MM.1S (cell line): ENCODE measurements at regions not wholly inside any gene's neighbourhood (a gene's known extent, or its start where the extent isn't known, plus 50 kb on each side); places are given as distances from the start of the nearest gene placed in this dataset.

Experiments
- DNase-seq: peaks from one replicate; pipeline ENCODE4 v3.0.0-alpha.2; 2015
- H2AFZ ChIP-seq: fragments of 300-600 bp; sonication (generic); 2 replicates; pipeline ENCODE4 v1.6.0; 2016; ENCODE audit warnings: antibody characterized with exemption, low read length
- H3F3A ChIP-seq: fragments of 300-600 bp; sonication (generic); 2 replicates; pipeline ENCODE4 v1.6.1; 2016; ENCODE audit warnings: mild to moderate bottlenecking, antibody characterized with exemption, low read length, moderate library complexity, mixed read lengths; ENCODE audit not compliant: insufficient read depth
- H3K27ac ChIP-seq: fragments of 300-600 bp; sonication (generic); 2 replicates; pipeline ENCODE4 v1.5.1; 2016; ENCODE audit warnings: mild to moderate bottlenecking, low read length
- H3K27me3 ChIP-seq: fragments of 300-600 bp; sonication (generic); replicated peaks from 2 replicates; pipeline ENCODE4 v1.6.0; 2016; ENCODE audit warnings: low read length; ENCODE audit not compliant: insufficient read depth
- H3K36me3 ChIP-seq: fragments of 300-600 bp; sonication (generic); replicated peaks from 2 replicates; pipeline ENCODE4 v1.6.1; 2016; ENCODE audit warnings: mild to moderate bottlenecking, low read length, mixed read lengths; ENCODE audit not compliant: insufficient read depth
- H3K4me1 ChIP-seq: fragments of 300-600 bp; sonication (generic); 2 replicates; pipeline ENCODE4 v1.6.1; 2016; ENCODE audit warnings: low read length, mixed read lengths
- H3K4me2 ChIP-seq: fragments of 300-600 bp; sonication (generic); 2 replicates; pipeline ENCODE4 v1.6.0; 2016; ENCODE audit warnings: low read depth, low read length
- H3K4me3 ChIP-seq: fragments of 300-600 bp; sonication (generic); 2 replicates; pipeline ENCODE4 v1.5.1; 2016; ENCODE audit warnings: low read length, mixed read lengths
- H3K79me2 ChIP-seq: fragments of 300-600 bp; sonication (generic); 2 replicates; pipeline ENCODE4 v1.6.1; 2016; ENCODE audit warnings: mixed run types, low read length, mixed read lengths
- H3K9ac ChIP-seq: fragments of 300-600 bp; sonication (generic); 2 replicates; pipeline ENCODE4 v1.6.1; 2016; ENCODE audit warnings: low read length, mixed read lengths
- H3K9me2 ChIP-seq: fragments of 300-600 bp; sonication (generic); replicated peaks from 2 replicates; pipeline ENCODE4 v1.6.1; 2016; ENCODE audit warnings: mild to moderate bottlenecking, low read length, mixed read lengths; ENCODE audit not compliant: insufficient read depth
- H3K9me3 ChIP-seq: fragments of 300-600 bp; sonication (generic); replicated peaks from 2 replicates; pipeline ENCODE4 v1.6.1; 2016; ENCODE audit warnings: mild to moderate bottlenecking, low read length, mixed read lengths; ENCODE audit not compliant: insufficient read depth
- H4K20me1 ChIP-seq: fragments of 300-600 bp; sonication (generic); 2 replicates; pipeline ENCODE4 v1.6.1; 2016; ENCODE audit warnings: mild to moderate bottlenecking, low read length, moderate library complexity, mixed read lengths; ENCODE audit not compliant: insufficient read depth
- CTCF ChIP-seq: fragments of 300-600 bp; sonication (generic); IDR thresholded peaks from 2 replicates; pipeline ENCODE4 v1.5.1; 2016; ENCODE audit warnings: antibody characterized with exemption, low read length, mixed read lengths
- EZH2 ChIP-seq: fragments of 300-600 bp; sonication (generic); optimal IDR thresholded peaks from 2 replicates; pipeline ENCODE3; 2017; ENCODE audit warnings: low read depth, mild to moderate bottlenecking, antibody characterized with exemption, low read length, mixed read lengths
- EZH2phosphoT487 ChIP-seq: fragments of 300-600 bp; sonication (generic); IDR thresholded peaks from 2 replicates; pipeline ENCODE4 v1.6.1; 2018; ENCODE audit warnings: antibody characterized with exemption, low read length

DNA sequence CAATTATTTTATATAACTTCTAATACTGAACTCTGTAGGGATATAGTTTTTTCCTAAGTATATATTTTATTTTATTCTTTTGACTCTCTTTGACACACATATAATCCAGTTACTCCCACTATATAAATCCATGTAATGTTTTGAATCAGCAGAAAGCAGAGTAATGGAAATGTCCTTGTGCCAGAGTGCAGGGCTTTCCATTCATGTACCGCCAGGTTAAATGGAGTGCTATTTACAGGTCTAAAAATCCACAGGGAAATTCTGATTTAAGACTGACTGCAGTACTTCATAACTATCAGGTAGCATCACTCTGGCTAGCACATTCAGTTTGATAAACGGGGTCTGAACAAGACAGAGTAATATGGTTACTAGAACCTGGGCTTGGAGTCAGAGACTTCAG, 626.8 kb downstream of the COL12A1 start:
- Histone ChIP-seq H3K27ac (no peak overlapping the region), H3K9me2 (no peaks in the 10 kb centered on the region), H3K4me2 (no peak overlapping the region), H3K4me3 (no peak overlapping the region), H3K79me2 (no peaks in the 10 kb centered on the region), H4K20me1 (no peaks in the 10 kb centered on the region), H3K27me3 (no peaks in the 10 kb centered on the region), H3K9ac (no peak overlapping the region), H3K9me3 (no peaks in the 10 kb centered on the region), H3K4me1 (no peaks in the 10 kb centered on the region), H3F3A (no peaks in the 10 kb centered on the region), H2AFZ (no peak overlapping the region), H3K36me3 (no peaks in the 10 kb centered on the region)
- DNase-seq = no peak
- TF ChIP-seq EZH2 (no peak), EZH2phosphoT487 (no peak), CTCF (no peak)

GRCh38 chr6:74578339-74578738, 627.5 kb downstream of the COL12A1 start:
- Histone ChIP-seq H3F3A (no peaks in the 10 kb centered on the region), H3K4me1 (no peaks in the 10 kb centered on the region), H3K4me3 (no peak overlapping the region), H3K4me2 (no peak overlapping the region), H3K36me3 (no peaks in the 10 kb centered on the region), H2AFZ (no peak overlapping the region), H3K27ac (no peak overlapping the region), H3K9me2 (no peaks in the 10 kb centered on the region), H3K79me2 (no peaks in the 10 kb centered on the region), H3K9me3 (no peaks in the 10 kb centered on the region), H3K9ac (no peak overlapping the region), H4K20me1 (no peaks in the 10 kb centered on the region), H3K27me3 (no peaks in the 10 kb centered on the region)
- no peak for DNase-seq
- TF ChIP-seq CTCF = no peak
- no peak for TF ChIP-seq EZH2
- TF ChIP-seq EZH2phosphoT487 = no peak

DNA sequence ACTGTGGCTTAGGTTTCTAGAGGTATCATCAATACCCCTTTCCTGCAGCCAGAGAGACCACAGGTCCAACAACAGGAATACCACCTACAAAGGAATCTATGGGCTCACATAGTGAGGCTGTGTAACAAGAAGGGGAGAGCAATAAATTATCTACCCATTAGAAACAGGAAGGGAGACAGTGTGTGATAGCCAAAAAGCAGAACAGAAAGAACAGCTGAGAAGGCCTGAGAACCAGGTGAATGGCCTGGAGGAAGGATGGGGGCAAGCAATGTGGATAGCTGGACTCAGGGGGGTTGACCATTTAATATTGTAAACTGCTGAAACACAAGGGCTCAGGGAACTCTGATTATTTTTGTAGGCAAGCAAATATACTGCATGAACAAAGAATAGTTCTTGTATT, 628.2 kb downstream of the COL12A1 start:
- no peaks in the 10 kb centered on the region for H3K4me1 ChIP-seq
- no peak overlapping the region for H2AFZ ChIP-seq
- H3K9me3 ChIP-seq = no peaks in the 10 kb centered on the region
- no peaks in the 10 kb centered on the region for H3K36me3 ChIP-seq
- H3K27me3 ChIP-seq = no peaks in the 10 kb centered on the region
- no peak for TF ChIP-seq CTCF
- no peak for TF ChIP-seq EZH2phosphoT487
- H4K20me1 ChIP-seq = no peaks in the 10 kb centered on the region
- H3F3A ChIP-seq = no peaks in the 10 kb centered on the region
- no peaks in the 10 kb centered on the region for H3K79me2 ChIP-seq
- no peaks in the 10 kb centered on the region for H3K9me2 ChIP-seq
- no peak for DNase-seq
- no peak overlapping the region for H3K4me3 ChIP-seq
- no peak overlapping the region for H3K4me2 ChIP-seq
- H3K27ac ChIP-seq = no peak overlapping the region
- no peak overlapping the region for H3K9ac ChIP-seq

DNA sequence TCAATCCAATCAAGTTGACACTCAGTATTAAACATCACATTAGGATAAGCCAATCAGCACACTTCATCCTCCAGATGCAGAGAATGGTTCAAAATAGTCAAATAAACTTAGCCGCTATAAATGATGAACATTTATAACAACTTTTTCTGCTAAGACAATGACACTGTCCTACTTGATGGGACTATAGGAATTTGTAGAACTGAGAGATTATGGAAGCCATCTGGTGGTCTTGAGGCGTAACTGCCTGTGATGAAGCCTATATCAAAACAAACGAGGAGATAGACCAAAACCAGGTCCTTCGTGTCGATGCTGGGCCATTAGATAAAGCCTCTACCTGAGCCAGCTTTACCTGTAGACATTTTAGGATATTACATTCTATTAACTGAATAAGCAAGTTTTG, 631.1 kb downstream of the COL12A1 start:
- Histone ChIP-seq H4K20me1 (no peaks in the 10 kb centered on the region), H3F3A (no peaks in the 10 kb centered on the region), H3K79me2 (no peaks in the 10 kb centered on the region), H3K9me3 (no peaks in the 10 kb centered on the region), H3K4me2 (no peak overlapping the region), H3K36me3 (no peaks in the 10 kb centered on the region), H3K27ac (no peak overlapping the region), H3K9ac (no peak overlapping the region), H3K4me3 (no peak overlapping the region), H2AFZ (no peak overlapping the region), H3K4me1 (no peaks in the 10 kb centered on the region), H3K27me3 (no peaks in the 10 kb centered on the region), H3K9me2 (no peaks in the 10 kb centered on the region)
- TF ChIP-seq EZH2phosphoT487 (no peak), CTCF (peak; percentile 36)
- peak; percentile 18 for DNase-seq
